H9 (cell line): ENCODE measurements at regions not wholly inside any gene's neighbourhood (a gene's known extent, or its start where the extent isn't known, plus 50 kb on each side); places are given as distances from the start of the nearest gene placed in this dataset.
A peak's percentile ranks its signal among the peaks of the same experiment; 100 is the strongest.

ENCODE experiments used
- DNase-seq: peaks from one replicate; pipeline ENCODE4 v3.0.0-alpha.2; 2017
- H2AFZ ChIP-seq: one replicate; pipeline ENCODE4 v1.6.1; 2013; ENCODE audit warnings: mild to moderate bottlenecking, low read length, control low read depth, moderate library complexity
- H2AK5ac ChIP-seq: 2 replicates; pipeline ENCODE4 v1.6.1; 2013; ENCODE audit warnings: low read length, control low read depth, mixed read lengths; ENCODE audit not compliant: insufficient read length
- H2BK120ac ChIP-seq: one replicate; pipeline ENCODE4 v1.6.1; 2013; ENCODE audit warnings: low read depth, mild to moderate bottlenecking, low read length, control low read depth, inconsistent platforms; ENCODE audit not compliant: poor library complexity, severe bottlenecking
- H2BK12ac ChIP-seq: 2 replicates; pipeline ENCODE4 v1.6.1; 2013; ENCODE audit warnings: low read length, control low read depth, mixed read lengths, low read depth; ENCODE audit not compliant: insufficient read length
- H2BK15ac ChIP-seq: 2 replicates; pipeline ENCODE4 v1.6.1; 2013; ENCODE audit warnings: low read depth, low read length, control low read depth
- H2BK20ac ChIP-seq: one replicate; pipeline ENCODE4 v1.6.1; 2013; ENCODE audit warnings: low read depth, mild to moderate bottlenecking, low read length, control low read depth, inconsistent platforms; ENCODE audit not compliant: poor library complexity, severe bottlenecking
- H2BK5ac ChIP-seq: 2 replicates; pipeline ENCODE4 v1.6.1; 2013; ENCODE audit warnings: low read length, control low read depth, mixed read lengths; ENCODE audit not compliant: insufficient read length
- H3K14ac ChIP-seq: 2 replicates; pipeline ENCODE4 v1.6.1; 2013; ENCODE audit warnings: low read length, control low read depth; ENCODE audit not compliant: insufficient read depth
- H3K18ac ChIP-seq: 2 replicates; pipeline ENCODE4 v1.6.1; 2013; ENCODE audit warnings: low read depth, mild to moderate bottlenecking, mixed read lengths, low read length, control low read depth; ENCODE audit not compliant: insufficient read length
- H3K23ac ChIP-seq: 2 replicates; pipeline ENCODE4 v1.6.1; 2013; ENCODE audit warnings: low read length, control low read depth, mixed read lengths, low read depth; ENCODE audit not compliant: insufficient read length
- H3K23me2 ChIP-seq: 2 replicates; pipeline ENCODE4 v1.6.1; 2013; ENCODE audit warnings: low read depth, mild to moderate bottlenecking, mixed read lengths, low read length, control low read depth; ENCODE audit not compliant: insufficient read length, poor library complexity, severe bottlenecking
- H3K27ac ChIP-seq: 2 replicates; pipeline ENCODE4 v1.5.1; 2013; ENCODE audit warnings: low read length, control low read depth, mixed read lengths, low read depth; ENCODE audit not compliant: insufficient read length
- H3K27me3 ChIP-seq: 2 replicates; pipeline ENCODE4 v1.6.1; 2013; ENCODE audit warnings: low read length, control low read depth, inconsistent platforms; ENCODE audit not compliant: insufficient read depth
- H3K4ac ChIP-seq: 2 replicates; pipeline ENCODE4 v1.6.1; 2013; ENCODE audit warnings: low read depth, mild to moderate bottlenecking, control low read depth, inconsistent platforms, low read length, moderate library complexity
- H3K4me1 ChIP-seq: 2 replicates; pipeline ENCODE4 v1.6.1; 2013; ENCODE audit warnings: low read length, control low read depth, inconsistent platforms; ENCODE audit not compliant: insufficient read depth
- H3K4me2 ChIP-seq: 2 replicates; pipeline ENCODE4 v1.6.1; 2013; ENCODE audit warnings: low read length, control low read depth, mixed read lengths; ENCODE audit not compliant: insufficient read length, insufficient read depth
- H3K56ac ChIP-seq: 2 replicates; pipeline ENCODE4 v1.6.1; 2013; ENCODE audit warnings: low read depth, mild to moderate bottlenecking, mixed read lengths, low read length, control low read depth; ENCODE audit not compliant: insufficient read length
- H3K79me1 ChIP-seq: 2 replicates; pipeline ENCODE4 v1.6.1; 2013; ENCODE audit warnings: low read depth, mild to moderate bottlenecking, moderate library complexity, low read length, control low read depth, inconsistent platforms; ENCODE audit not compliant: insufficient read depth, poor library complexity, severe bottlenecking
- H3K79me2 ChIP-seq: 2 replicates; pipeline ENCODE4 v1.6.1; 2013; ENCODE audit warnings: low read length, control low read depth, inconsistent platforms; ENCODE audit not compliant: insufficient read depth
- H3K9ac ChIP-seq: 2 replicates; pipeline ENCODE4 v1.6.1; 2013; ENCODE audit warnings: low read length, control low read depth, mixed read lengths; ENCODE audit not compliant: insufficient read length; ENCODE audit errors: extremely low read depth
- H3K9me3 ChIP-seq: one replicate; pipeline ENCODE4 v1.6.1; 2013; ENCODE audit warnings: low read depth, low read length, inconsistent platforms; ENCODE audit not compliant: control insufficient read depth
- H3T11ph ChIP-seq: one replicate; pipeline ENCODE4 v1.6.1; 2013; ENCODE audit warnings: mild to moderate bottlenecking, low read length, control low read depth, inconsistent platforms
- H4K20me1 ChIP-seq: one replicate; pipeline ENCODE4 v1.6.1; 2013; ENCODE audit not compliant: control insufficient read depth, insufficient read length, insufficient read depth
- H4K5ac ChIP-seq: 2 replicates; pipeline ENCODE4 v1.6.1; 2013; ENCODE audit warnings: low read depth, mild to moderate bottlenecking, mixed read lengths, low read length, control low read depth; ENCODE audit not compliant: insufficient read length
- H4K8ac ChIP-seq: replicated peaks from 2 replicates; pipeline ENCODE4 v1.6.1; 2013; ENCODE audit warnings: low read length, control low read depth, mixed read lengths, low read depth; ENCODE audit not compliant: insufficient read length
- H4K91ac ChIP-seq: 2 replicates; pipeline ENCODE4 v1.6.1; 2013; ENCODE audit warnings: low read depth, mild to moderate bottlenecking, moderate library complexity, mixed read lengths, low read length, control low read depth; ENCODE audit not compliant: insufficient read length
- H3K27ac Mint-ChIP-seq, 3 experiments: 2 replicates in 2 of 3; 3 replicates in 1 of 3; pipeline ENCODE4 v1.8.0; 2020 to 2021; ENCODE audit warnings: mixed read lengths in 3 of 3, mild to moderate bottlenecking in 1 of 3, moderate library complexity in 1 of 3
- H3K27me3 Mint-ChIP-seq: 2 replicates; pipeline ENCODE4 v1.8.0; 2021; ENCODE audit warnings: low read depth, mild to moderate bottlenecking, moderate library complexity, mixed read lengths
- H3K36me3 Mint-ChIP-seq, 3 experiments: 2 replicates in 2 of 3; 3 replicates in 1 of 3; pipeline ENCODE4 v1.8.0; 2020 to 2021; ENCODE audit warnings: low read depth in 3 of 3, mixed read lengths in 3 of 3; ENCODE audit not compliant: insufficient read depth in 1 of 3
- H3K4me1 Mint-ChIP-seq, 2 experiments: 2 replicates each; pipeline ENCODE4 v1.8.0; 2020; ENCODE audit warnings: mixed read lengths in 2 of 2
- H3K4me3 Mint-ChIP-seq, 2 experiments: 2 replicates in 1 of 2; 3 replicates in 1 of 2; pipeline ENCODE4 v1.8.0; 2020 to 2021; ENCODE audit warnings: mild to moderate bottlenecking in 2 of 2, mixed read lengths in 2 of 2, moderate library complexity in 1 of 2
- H3K9me3 Mint-ChIP-seq, 2 experiments: 2 replicates in 1 of 2; 3 replicates in 1 of 2; pipeline ENCODE4 v1.8.0; 2020; ENCODE audit warnings: mild to moderate bottlenecking in 2 of 2, mixed read lengths in 2 of 2, moderate library complexity in 1 of 2
- CTCF ChIP-seq: fragments of 200-600 bp; sonication (generic); conservative IDR thresholded peaks from 3 replicates; pipeline ENCODE4 v1.8.0; 2021; ENCODE audit warnings: antibody characterized with exemption, mild to moderate bottlenecking
- WGBS: extraction: QIAGEN DNeasy Blood & Tissue Kit; methylation state at CpG from one replicate; pipeline ENCODE4 v1.1.7; 2013; ENCODE audit warnings: missing lambda C conversion rate, low lambda C conversion rate, mixed read lengths; ENCODE audit not compliant: insufficient read length; ENCODE audit errors: extremely low coverage; 5-methylcytosine and 5-hydroxymethylcytosine counted together

- H3K4me1 Mint-ChIP-seq: peaks cover 4 to 14% of the 10 kb centered on the region in 2 experiments; a peak in 3 of 4 replicates
Measured at GRCh38 chr6:28720357-28721231, 194.9 kb downstream of the GPX5 start.

More at GRCh38 chr6:28720357-28721231, 194.9 kb downstream of the GPX5 start:
- Histone ChIP-seq H3K4ac (no peak overlapping the region), H3T11ph (no peak overlapping the region), H2AK5ac (no peak overlapping the region), H3K79me2 (no peaks in the 10 kb centered on the region), H3K9me3 (no peaks in the 10 kb centered on the region), H3K56ac (no peak overlapping the region), H2BK12ac (no peak overlapping the region), H3K27me3 (no peaks in the 10 kb centered on the region), H3K18ac (no peak overlapping the region), H4K20me1 (no peaks in the 10 kb centered on the region), H3K4me2 (peak overlapping the region; percentile 81), H2BK15ac (no peak overlapping the region), H3K23me2 (no peaks in the 10 kb centered on the region), H2BK120ac (no peak overlapping the region), H4K8ac (no peak overlapping the region), H3K23ac (no peak overlapping the region), H3K27ac (no peak overlapping the region), H2BK5ac (no peak overlapping the region), H4K5ac (no peak overlapping the region), H3K4me1 (no peaks in the 10 kb centered on the region), H4K91ac (no peak overlapping the region), H3K9ac (peak overlapping the region; percentile 47), H3K79me1 (no peaks in the 10 kb centered on the region), H2BK20ac (no peak overlapping the region), H2AFZ (peak overlapping the region; percentile 91), H3K14ac (no peak overlapping the region)
- Mint-ChIP-seq H3K27me3 (peaks cover 16% of the 10 kb centered on the region), H3K4me3 (peak overlapping the region; percentile 58 to 78), H3K36me3 (no peaks in the 10 kb centered on the region), H3K9me3 (no peaks in the 10 kb centered on the region; a peak in 1 of 5 replicates), H3K27ac (no peak overlapping the region)
- peak; percentile 50 for DNase-seq
- no CpG with 5 or more reads among the region's 26 CpGs for WGBS
- no peak for TF ChIP-seq CTCF
